ENCODE measurements at regions not wholly inside any gene's neighbourhood (a gene's known extent, or its start where the extent isn't known, plus 50 kb on each side); places are given as distances from the start of the nearest gene placed in this dataset.

- peaks cover 4% of the 10 kb centered on the region for H3K27me3 Mint-ChIP-seq
- no peak overlapping the region for H3K27ac Mint-ChIP-seq
- no peaks in the 10 kb centered on the region for H3K9me3 Mint-ChIP-seq
- H3K4me3 Mint-ChIP-seq = no peak overlapping the region
- H3K4me1 Mint-ChIP-seq (ENCODE audit: low read depth) = no peaks in the 10 kb centered on the region
- H3K36me3 Mint-ChIP-seq (ENCODE audit: low read depth) = no peaks in the 10 kb centered on the region
- intact Hi-C loops (cut with micrococcal nuclease) = no loop called here
These were observed 150.8 kb upstream of the PPP1R26 start for GRCh38 chr9:135328485-135329417.

- intact Hi-C loops (cut with micrococcal nuclease) = no loop called here
- Mint-ChIP-seq H3K9me3 (no peaks in the 10 kb centered on the region), H3K4me1 (ENCODE audit: low read depth) (no peaks in the 10 kb centered on the region), H3K27me3 (peaks cover 4% of the 10 kb centered on the region), H3K4me3 (no peak overlapping the region), H3K36me3 (ENCODE audit: low read depth) (no peaks in the 10 kb centered on the region), H3K27ac (no peak overlapping the region)
These were observed 149.8 kb upstream of the PPP1R26 start for GRCh38 chr9:135329571-135330306.

GRCh38 chr9:135330307-135330631 is 149.3 kb upstream of the PPP1R26 start:
- intact Hi-C loops (cut with micrococcal nuclease) = no loop called here
- Mint-ChIP-seq H3K9me3 (no peaks in the 10 kb centered on the region), H3K36me3 (ENCODE audit: low read depth) (no peaks in the 10 kb centered on the region), H3K4me1 (ENCODE audit: low read depth) (no peaks in the 10 kb centered on the region), H3K4me3 (no peak overlapping the region), H3K27ac (no peak overlapping the region), H3K27me3 (peaks cover 4% of the 10 kb centered on the region)

- no peaks in the 10 kb centered on the region for H3K36me3 Mint-ChIP-seq (ENCODE audit: low read depth)
- no peaks in the 10 kb centered on the region for H3K9me3 Mint-ChIP-seq
- H3K27me3 Mint-ChIP-seq = peaks cover 4% of the 10 kb centered on the region
- H3K4me1 Mint-ChIP-seq (ENCODE audit: low read depth) = no peaks in the 10 kb centered on the region
- H3K27ac Mint-ChIP-seq = no peak overlapping the region
- intact Hi-C loops (cut with micrococcal nuclease) = no loop called here
- no peak overlapping the region for H3K4me3 Mint-ChIP-seq
These were observed 148.6 kb upstream of the PPP1R26 start for GRCh38 chr9:135330685-135331590.

GRCh38 chr9:135332516-135332915 is 147.1 kb upstream of the PPP1R26 start:
- Mint-ChIP-seq H3K4me1 (ENCODE audit: low read depth) (no peaks in the 10 kb centered on the region), H3K36me3 (ENCODE audit: low read depth) (no peaks in the 10 kb centered on the region), H3K27ac (no peak overlapping the region), H3K4me3 (no peak overlapping the region), H3K9me3 (no peaks in the 10 kb centered on the region), H3K27me3 (peaks cover 2% of the 10 kb centered on the region)
- intact Hi-C loops (cut with micrococcal nuclease) = no loop called here

GRCh38 chr9:135332979-135333748 is 146.4 kb upstream of the PPP1R26 start:
- intact Hi-C loops (cut with micrococcal nuclease) = no loop called here
- H3K27me3 Mint-ChIP-seq = peaks cover 2% of the 10 kb centered on the region
- no peak overlapping the region for H3K27ac Mint-ChIP-seq
- no peaks in the 10 kb centered on the region for H3K36me3 Mint-ChIP-seq (ENCODE audit: low read depth)
- no peak overlapping the region for H3K4me3 Mint-ChIP-seq
- H3K9me3 Mint-ChIP-seq = no peaks in the 10 kb centered on the region
- H3K4me1 Mint-ChIP-seq (ENCODE audit: low read depth) = no peaks in the 10 kb centered on the region

- Mint-ChIP-seq H3K4me3 (no peak overlapping the region), H3K27me3 (peaks cover 6% of the 10 kb centered on the region), H3K4me1 (ENCODE audit: low read depth) (no peaks in the 10 kb centered on the region), H3K36me3 (ENCODE audit: low read depth) (no peaks in the 10 kb centered on the region), H3K9me3 (no peaks in the 10 kb centered on the region), H3K27ac (no peak overlapping the region)
- intact Hi-C loops (cut with micrococcal nuclease) = no loop called here
These were observed 144.6 kb upstream of the PPP1R26 start for GRCh38 chr9:135334953-135335460.

- Mint-ChIP-seq H3K27ac (no peak overlapping the region), H3K9me3 (no peaks in the 10 kb centered on the region), H3K36me3 (ENCODE audit: low read depth) (no peaks in the 10 kb centered on the region), H3K4me1 (ENCODE audit: low read depth) (no peaks in the 10 kb centered on the region), H3K27me3 (peaks cover 11% of the 10 kb centered on the region), H3K4me3 (no peak overlapping the region)
- intact Hi-C loops (cut with micrococcal nuclease) = no loop called here
These were observed 143.8 kb upstream of the PPP1R26 start for GRCh38 chr9:135335691-135336181.

GRCh38 chr9:135336722-135337527 is 142.7 kb upstream of the PPP1R26 start:
- H3K4me1 Mint-ChIP-seq (ENCODE audit: low read depth) = no peaks in the 10 kb centered on the region
- H3K36me3 Mint-ChIP-seq (ENCODE audit: low read depth) = no peaks in the 10 kb centered on the region
- intact Hi-C loops (cut with micrococcal nuclease) = no loop called here
- H3K27me3 Mint-ChIP-seq = peaks cover 15% of the 10 kb centered on the region
- H3K27ac Mint-ChIP-seq = no peak overlapping the region
- H3K9me3 Mint-ChIP-seq = no peaks in the 10 kb centered on the region
- no peak overlapping the region for H3K4me3 Mint-ChIP-seq

GRCh38 chr9:135338546-135338945 is 141.0 kb upstream of the PPP1R26 start:
- Mint-ChIP-seq H3K27ac (no peak overlapping the region), H3K27me3 (peaks cover 14% of the 10 kb centered on the region), H3K4me3 (no peak overlapping the region), H3K9me3 (no peaks in the 10 kb centered on the region), H3K36me3 (ENCODE audit: low read depth) (no peaks in the 10 kb centered on the region), H3K4me1 (ENCODE audit: low read depth) (no peaks in the 10 kb centered on the region)
- intact Hi-C loops (cut with micrococcal nuclease) = no loop called here

GRCh38 chr9:135339378-135339973 is 140.1 kb upstream of the PPP1R26 start:
- Mint-ChIP-seq H3K36me3 (ENCODE audit: low read depth) (no peaks in the 10 kb centered on the region), H3K9me3 (no peaks in the 10 kb centered on the region), H3K27ac (no peak overlapping the region), H3K27me3 (peaks cover 15% of the 10 kb centered on the region), H3K4me3 (no peak overlapping the region), H3K4me1 (ENCODE audit: low read depth) (no peaks in the 10 kb centered on the region)
- intact Hi-C loops (cut with micrococcal nuclease) = no loop called here

GRCh38 chr9:135340143-135340655 is 139.4 kb upstream of the PPP1R26 start:
- Mint-ChIP-seq H3K27ac (no peak overlapping the region), H3K36me3 (ENCODE audit: low read depth) (no peaks in the 10 kb centered on the region), H3K9me3 (no peaks in the 10 kb centered on the region), H3K4me3 (no peak overlapping the region), H3K27me3 (peaks cover 15% of the 10 kb centered on the region), H3K4me1 (ENCODE audit: low read depth) (no peaks in the 10 kb centered on the region)
- intact Hi-C loops (cut with micrococcal nuclease) = loop anchor here (5.0 kb wide), 1 partner anchor 253 kb away; the partner anchor contains the start of gene OLFM1
